ENCODE measurements at regions not wholly inside any gene's neighbourhood (a gene's known extent, or its start where the extent isn't known, plus 50 kb on each side); places are given as distances from the start of the nearest gene placed in this dataset.

GRCh38 chr16:73771196-73772064 lies 525.2 kb upstream of the PSMD7 start:
- no peak for FAIRE-seq
- DNase-seq (ENCODE audit: insufficient read length, low spot score) = no peak

GRCh38 chr16:73768786-73769203 lies 527.8 kb upstream of the PSMD7 start:
- DNase-seq (ENCODE audit: insufficient read length, low spot score) (no peak), FAIRE-seq (no peak)

- FAIRE-seq = no peak
These were observed 532.3 kb upstream of the PSMD7 start for GRCh38 chr16:73764321-73764720.

GRCh38 chr16:73756289-73757178 lies 540.1 kb upstream of the PSMD7 start:
- DNase-seq (ENCODE audit: insufficient read length, low spot score) (no peak), FAIRE-seq (no peak)

More at GRCh38 chr16:73764321-73764720, 532.3 kb upstream of the PSMD7 start:
- DNase-seq (ENCODE audit: insufficient read length, low spot score) = no peak

- FAIRE-seq (no peak), DNase-seq (ENCODE audit: insufficient read length, low spot score) (no peak)
These were observed 542.7 kb upstream of the PSMD7 start for GRCh38 chr16:73753931-73754330.

DNA sequence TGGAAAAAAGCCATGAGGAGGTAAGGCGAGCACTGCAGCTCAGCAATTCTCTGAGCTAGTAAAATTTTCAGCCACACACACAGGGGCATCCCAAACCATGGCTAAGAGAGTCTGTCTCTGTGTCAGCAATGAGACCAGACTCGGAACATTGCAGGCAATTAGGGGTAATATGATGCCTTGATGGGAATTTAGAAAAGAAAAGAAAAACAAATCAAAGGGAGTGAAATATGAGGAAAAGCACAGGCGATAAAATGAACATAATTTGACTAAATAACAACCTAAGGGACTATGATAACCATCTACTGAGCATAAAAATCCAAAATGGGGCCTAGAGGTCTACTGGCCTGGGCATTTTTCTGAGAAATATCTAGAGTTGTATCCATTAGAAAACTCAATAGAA lies 546.0 kb upstream of the PSMD7 start:
- no peak for FAIRE-seq
- DNase-seq (ENCODE audit: insufficient read length, low spot score) = no peak

- FAIRE-seq (no peak), DNase-seq (ENCODE audit: insufficient read length, low spot score) (no peak)
These were observed 549.3 kb upstream of the PSMD7 start for GRCh38 chr16:73747328-73747727.

- DNase-seq (ENCODE audit: insufficient read length, low spot score) (no peak), FAIRE-seq (no peak)
These were observed 550.1 kb upstream of the PSMD7 start for GRCh38 chr16:73746554-73746953.

GRCh38 chr16:73743665-73744496 lies 552.7 kb upstream of the PSMD7 start:
- DNase-seq (ENCODE audit: insufficient read length, low spot score) (no peak), FAIRE-seq (no peak)

DNA sequence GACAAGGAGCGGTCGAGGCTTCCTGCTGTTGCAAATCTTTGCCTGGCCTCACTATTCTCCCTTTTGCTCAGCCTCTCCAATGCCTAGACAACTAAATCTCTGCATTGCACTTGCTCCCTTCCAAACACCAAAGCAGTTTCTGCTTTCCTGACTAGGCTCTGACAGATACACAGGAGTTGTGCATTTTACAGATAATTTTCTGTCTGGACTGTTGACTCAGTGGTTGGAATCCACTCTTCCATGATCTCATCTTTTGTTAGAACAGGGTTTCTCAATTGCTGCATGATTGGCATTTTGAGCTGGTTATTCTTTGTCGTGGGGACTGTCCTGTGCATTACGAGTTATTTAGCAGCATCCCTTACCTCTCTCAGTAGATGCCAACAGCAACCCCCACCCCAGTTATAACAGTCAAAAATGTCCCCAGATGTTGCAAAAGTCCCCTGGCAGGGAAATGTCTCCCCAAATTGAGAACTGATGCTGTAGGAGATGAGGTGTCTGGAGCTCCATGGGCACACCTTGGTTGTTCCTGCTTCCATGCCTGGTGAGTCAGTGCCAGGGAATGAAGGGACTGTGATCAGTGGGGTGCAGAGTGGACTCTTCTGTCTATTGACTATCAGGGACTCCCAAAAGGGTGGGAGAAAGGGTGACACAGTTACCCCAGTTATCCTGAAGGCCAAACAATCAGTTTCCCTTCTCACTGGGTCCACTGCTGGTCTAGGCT lies 557.4 kb upstream of the PSMD7 start:
- FAIRE-seq (no peak), DNase-seq (ENCODE audit: insufficient read length, low spot score) (no peak)

DNA sequence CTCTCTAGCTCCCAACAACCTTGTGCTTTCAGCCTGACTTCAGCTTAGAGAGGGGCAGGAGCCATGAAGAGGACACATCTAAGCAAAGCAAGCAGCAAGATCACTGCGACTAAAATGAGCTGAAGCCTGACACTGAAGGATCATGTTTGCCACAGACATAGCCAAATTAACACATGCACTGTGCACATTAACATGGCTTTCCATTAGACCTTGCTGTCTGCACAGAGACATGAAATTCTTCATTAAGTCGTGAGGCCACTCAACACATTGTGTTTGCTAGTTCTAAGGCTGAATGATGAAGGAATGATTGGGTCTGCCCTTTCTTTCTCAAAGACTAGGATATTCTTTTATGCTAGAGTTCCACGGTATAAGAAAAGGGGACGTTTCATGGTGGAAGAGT lies 558.3 kb upstream of the PSMD7 start:
- DNase-seq (ENCODE audit: insufficient read length, low spot score) (no peak), FAIRE-seq (no peak)

- DNase-seq (ENCODE audit: insufficient read length, low spot score) (no peak), FAIRE-seq (no peak)
These were observed 559.0 kb upstream of the PSMD7 start for GRCh38 chr16:73737637-73738036.

DNA sequence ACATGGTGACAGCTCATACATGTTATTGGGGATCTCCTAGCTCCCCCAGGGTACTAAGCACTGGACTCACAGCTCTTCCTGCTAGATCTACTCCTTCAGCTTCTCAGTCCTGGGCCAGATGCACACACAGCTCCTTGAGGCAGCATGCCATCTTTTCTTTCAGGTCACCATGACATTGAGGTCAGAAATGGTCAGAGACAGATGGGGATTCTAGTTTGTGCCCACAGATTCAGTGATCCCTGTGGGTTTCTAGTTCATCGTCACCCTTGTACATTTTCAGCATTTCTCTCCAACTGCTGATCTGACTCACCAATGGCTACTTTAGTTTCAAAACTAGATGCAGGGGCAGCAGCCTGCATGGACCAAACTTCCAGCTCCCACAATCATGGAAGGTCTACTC lies 560.7 kb upstream of the PSMD7 start:
- no peak for FAIRE-seq

GRCh38 chr16:73735018-73735417 lies 561.6 kb upstream of the PSMD7 start:
- FAIRE-seq (no peak), DNase-seq (ENCODE audit: insufficient read length, low spot score) (no peak)

More for the DNA sequence above, 560.7 kb upstream of the PSMD7 start:
- DNase-seq (ENCODE audit: insufficient read length, low spot score) = no peak

GRCh38 chr16:73732681-73733080 lies 563.9 kb upstream of the PSMD7 start:
- no peak for FAIRE-seq

GRCh38 chr16:73732143-73732542 lies 564.5 kb upstream of the PSMD7 start:
- FAIRE-seq = no peak

More at GRCh38 chr16:73732681-73733080, 563.9 kb upstream of the PSMD7 start:
- no peak for DNase-seq (ENCODE audit: insufficient read length, low spot score)

GRCh38 chr16:73730481-73731090 lies 566.0 kb upstream of the PSMD7 start:
- FAIRE-seq (no peak), DNase-seq (ENCODE audit: insufficient read length, low spot score) (no peak)

More at GRCh38 chr16:73732143-73732542, 564.5 kb upstream of the PSMD7 start:
- DNase-seq (ENCODE audit: insufficient read length, low spot score) = no peak

DNA sequence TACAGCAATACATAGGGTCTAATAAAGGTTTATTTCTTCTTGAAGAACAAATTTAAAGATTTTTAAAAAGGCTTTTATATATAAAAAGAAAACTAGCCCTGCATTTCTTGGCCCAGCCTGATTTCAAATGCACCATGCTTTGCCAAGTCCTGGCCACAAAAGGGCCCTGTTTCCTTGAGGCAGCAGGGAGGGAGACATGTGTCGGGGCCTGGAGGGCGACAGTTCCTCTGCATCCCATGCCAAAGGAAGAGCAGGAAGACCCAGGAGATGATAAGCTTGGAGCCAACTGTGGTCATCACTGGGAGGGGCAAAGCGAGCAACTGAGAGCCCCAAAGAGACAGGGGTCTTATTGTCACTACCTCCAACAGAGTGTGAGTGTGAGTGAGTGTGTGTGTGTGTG lies 571.5 kb upstream of the PSMD7 start:
- DNase-seq (ENCODE audit: insufficient read length, low spot score) (no peak), FAIRE-seq (no peak)

DNA sequence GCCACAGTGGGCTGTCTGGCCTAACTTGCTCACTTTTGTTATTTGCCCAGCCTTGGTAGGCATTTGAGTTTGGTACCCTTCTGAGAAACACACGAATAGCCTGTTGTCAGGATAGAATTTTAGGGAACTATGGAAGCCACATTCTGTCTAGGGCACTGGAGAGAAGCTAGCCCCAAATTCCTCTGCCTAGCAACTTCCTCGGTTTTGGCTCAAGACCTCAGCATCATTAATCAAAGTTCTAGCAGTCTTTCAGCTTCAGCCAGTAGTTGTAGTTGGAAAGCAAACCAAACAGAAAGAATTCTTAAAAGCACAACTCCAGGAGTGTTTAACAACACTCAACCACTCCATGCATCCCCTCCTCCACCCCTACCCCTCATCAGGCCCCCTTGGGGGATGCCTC lies 572.1 kb upstream of the PSMD7 start:
- DNase-seq (ENCODE audit: insufficient read length, low spot score) = no peak
- FAIRE-seq = no peak
